MM.1S (cell line): ENCODE measurements at regions not wholly inside any gene's neighbourhood (a gene's known extent, or its start where the extent isn't known, plus 50 kb on each side); places are given as distances from the start of the nearest gene placed in this dataset.

Experiments used
- DNase-seq: peaks from one replicate; pipeline ENCODE4 v3.0.0-alpha.2; 2015
- H2AFZ ChIP-seq: fragments of 300-600 bp; sonication (generic); 2 replicates; pipeline ENCODE4 v1.6.0; 2016; ENCODE audit warnings: antibody characterized with exemption, low read length
- H3F3A ChIP-seq: fragments of 300-600 bp; sonication (generic); 2 replicates; pipeline ENCODE4 v1.6.1; 2016; ENCODE audit warnings: mild to moderate bottlenecking, antibody characterized with exemption, low read length, moderate library complexity, mixed read lengths; ENCODE audit not compliant: insufficient read depth
- H3K27ac ChIP-seq: fragments of 300-600 bp; sonication (generic); 2 replicates; pipeline ENCODE4 v1.5.1; 2016; ENCODE audit warnings: mild to moderate bottlenecking, low read length
- H3K27me3 ChIP-seq: fragments of 300-600 bp; sonication (generic); replicated peaks from 2 replicates; pipeline ENCODE4 v1.6.0; 2016; ENCODE audit warnings: low read length; ENCODE audit not compliant: insufficient read depth
- H3K36me3 ChIP-seq: fragments of 300-600 bp; sonication (generic); replicated peaks from 2 replicates; pipeline ENCODE4 v1.6.1; 2016; ENCODE audit warnings: mild to moderate bottlenecking, low read length, mixed read lengths; ENCODE audit not compliant: insufficient read depth
- H3K4me1 ChIP-seq: fragments of 300-600 bp; sonication (generic); 2 replicates; pipeline ENCODE4 v1.6.1; 2016; ENCODE audit warnings: low read length, mixed read lengths
- H3K4me2 ChIP-seq: fragments of 300-600 bp; sonication (generic); 2 replicates; pipeline ENCODE4 v1.6.0; 2016; ENCODE audit warnings: low read depth, low read length
- H3K4me3 ChIP-seq: fragments of 300-600 bp; sonication (generic); 2 replicates; pipeline ENCODE4 v1.5.1; 2016; ENCODE audit warnings: low read length, mixed read lengths
- H3K79me2 ChIP-seq: fragments of 300-600 bp; sonication (generic); 2 replicates; pipeline ENCODE4 v1.6.1; 2016; ENCODE audit warnings: mixed run types, low read length, mixed read lengths
- H3K9ac ChIP-seq: fragments of 300-600 bp; sonication (generic); 2 replicates; pipeline ENCODE4 v1.6.1; 2016; ENCODE audit warnings: low read length, mixed read lengths
- H3K9me2 ChIP-seq: fragments of 300-600 bp; sonication (generic); replicated peaks from 2 replicates; pipeline ENCODE4 v1.6.1; 2016; ENCODE audit warnings: mild to moderate bottlenecking, low read length, mixed read lengths; ENCODE audit not compliant: insufficient read depth
- H3K9me3 ChIP-seq: fragments of 300-600 bp; sonication (generic); replicated peaks from 2 replicates; pipeline ENCODE4 v1.6.1; 2016; ENCODE audit warnings: mild to moderate bottlenecking, low read length, mixed read lengths; ENCODE audit not compliant: insufficient read depth
- H4K20me1 ChIP-seq: fragments of 300-600 bp; sonication (generic); 2 replicates; pipeline ENCODE4 v1.6.1; 2016; ENCODE audit warnings: mild to moderate bottlenecking, low read length, moderate library complexity, mixed read lengths; ENCODE audit not compliant: insufficient read depth
- EZH2 ChIP-seq: fragments of 300-600 bp; sonication (generic); optimal IDR thresholded peaks from 2 replicates; pipeline ENCODE3; 2017; ENCODE audit warnings: low read depth, mild to moderate bottlenecking, antibody characterized with exemption, low read length, mixed read lengths
- EZH2phosphoT487 ChIP-seq: fragments of 300-600 bp; sonication (generic); IDR thresholded peaks from 2 replicates; pipeline ENCODE4 v1.6.1; 2018; ENCODE audit warnings: antibody characterized with exemption, low read length
- TF ChIP-seq, protein P1 (sequence below): fragments of 300-600 bp; sonication (generic); IDR thresholded peaks from 2 replicates; pipeline ENCODE4 v1.5.1; 2016; ENCODE audit warnings: antibody characterized with exemption, low read length, mixed read lengths

DNA sequence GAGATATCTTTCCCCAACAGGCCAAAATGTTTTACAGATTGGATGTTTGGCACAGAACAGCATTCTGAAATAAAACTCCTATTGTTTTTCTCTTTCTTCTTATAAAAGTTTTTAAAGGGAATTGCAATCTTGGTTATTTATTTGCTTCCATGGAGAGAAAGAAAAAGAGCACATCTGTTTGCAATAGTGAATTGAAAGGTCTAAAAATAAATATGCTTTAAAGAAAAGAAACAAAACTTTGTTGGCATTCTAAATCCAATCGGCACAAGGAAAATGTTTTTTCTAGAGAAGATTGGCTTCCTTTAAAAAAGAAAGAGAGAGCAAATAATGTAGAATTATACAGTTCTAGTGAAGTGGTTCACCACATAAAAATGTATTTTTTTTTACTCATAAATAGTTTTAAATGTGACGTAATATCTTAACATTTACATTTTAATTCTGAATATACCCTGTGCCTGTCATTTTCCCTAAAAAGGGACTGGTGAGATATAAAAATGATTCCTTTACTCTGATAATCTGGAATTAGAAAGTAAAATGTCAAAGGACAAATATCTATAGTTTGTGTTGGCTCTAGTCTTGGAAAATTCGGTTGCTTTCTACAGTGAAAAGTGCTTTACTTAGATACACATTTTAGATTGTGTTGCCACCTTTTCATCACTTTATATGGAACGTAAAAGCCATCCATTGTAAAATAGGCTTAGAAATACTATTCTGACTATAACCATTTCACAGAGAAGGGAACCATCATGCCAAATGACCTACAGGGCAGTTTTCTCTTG, 257.4 kb upstream of the CBLB start:
- Histone ChIP-seq H2AFZ (no peak overlapping the region), H3K27me3 (no peaks in the 10 kb centered on the region), H3K9ac (no peak overlapping the region), H3K4me1 (no peaks in the 10 kb centered on the region), H3F3A (no peaks in the 10 kb centered on the region), H3K4me2 (no peak overlapping the region), H3K9me2 (no peaks in the 10 kb centered on the region), H4K20me1 (no peaks in the 10 kb centered on the region), H3K4me3 (no peak overlapping the region), H3K27ac (no peak overlapping the region), H3K36me3 (no peaks in the 10 kb centered on the region), H3K79me2 (no peaks in the 10 kb centered on the region), H3K9me3 (no peaks in the 10 kb centered on the region)
- no peak for TF ChIP-seq EZH2phosphoT487
- TF ChIP-seq, protein P1, sequence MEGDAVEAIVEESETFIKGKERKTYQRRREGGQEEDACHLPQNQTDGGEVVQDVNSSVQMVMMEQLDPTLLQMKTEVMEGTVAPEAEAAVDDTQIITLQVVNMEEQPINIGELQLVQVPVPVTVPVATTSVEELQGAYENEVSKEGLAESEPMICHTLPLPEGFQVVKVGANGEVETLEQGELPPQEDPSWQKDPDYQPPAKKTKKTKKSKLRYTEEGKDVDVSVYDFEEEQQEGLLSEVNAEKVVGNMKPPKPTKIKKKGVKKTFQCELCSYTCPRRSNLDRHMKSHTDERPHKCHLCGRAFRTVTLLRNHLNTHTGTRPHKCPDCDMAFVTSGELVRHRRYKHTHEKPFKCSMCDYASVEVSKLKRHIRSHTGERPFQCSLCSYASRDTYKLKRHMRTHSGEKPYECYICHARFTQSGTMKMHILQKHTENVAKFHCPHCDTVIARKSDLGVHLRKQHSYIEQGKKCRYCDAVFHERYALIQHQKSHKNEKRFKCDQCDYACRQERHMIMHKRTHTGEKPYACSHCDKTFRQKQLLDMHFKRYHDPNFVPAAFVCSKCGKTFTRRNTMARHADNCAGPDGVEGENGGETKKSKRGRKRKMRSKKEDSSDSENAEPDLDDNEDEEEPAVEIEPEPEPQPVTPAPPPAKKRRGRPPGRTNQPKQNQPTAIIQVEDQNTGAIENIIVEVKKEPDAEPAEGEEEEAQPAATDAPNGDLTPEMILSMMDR = no peak
- no peak for TF ChIP-seq EZH2
- no peak for DNase-seq

DNA sequence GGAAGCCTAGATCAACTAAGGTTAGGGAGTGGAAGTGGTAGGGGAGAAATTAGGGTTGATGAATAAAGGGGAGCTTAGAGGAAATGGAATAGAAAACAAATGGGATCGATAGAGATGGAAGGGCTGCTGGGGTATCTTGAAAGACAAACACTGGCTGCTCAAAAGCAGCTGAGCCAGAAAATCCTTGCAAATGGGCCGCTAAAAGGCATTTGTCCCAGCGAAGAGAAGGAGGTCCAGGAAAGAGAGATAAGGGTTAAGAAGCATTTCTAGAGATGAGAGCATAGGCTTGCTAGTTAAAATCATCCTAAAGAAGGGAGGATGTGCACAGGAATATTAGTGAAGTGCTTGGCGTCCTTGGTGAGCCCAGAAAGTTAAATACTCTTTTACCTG, 258.0 kb upstream of the CBLB start:
- Histone ChIP-seq H3K27ac (no peak overlapping the region), H3K79me2 (no peaks in the 10 kb centered on the region), H3K4me2 (no peak overlapping the region), H3F3A (no peaks in the 10 kb centered on the region), H3K4me1 (no peaks in the 10 kb centered on the region), H3K9ac (no peak overlapping the region), H4K20me1 (no peaks in the 10 kb centered on the region), H3K4me3 (no peak overlapping the region), H3K36me3 (no peaks in the 10 kb centered on the region), H3K9me3 (no peaks in the 10 kb centered on the region), H3K27me3 (no peaks in the 10 kb centered on the region), H2AFZ (no peak overlapping the region), H3K9me2 (no peaks in the 10 kb centered on the region)
- TF ChIP-seq, protein P1 = no peak
- TF ChIP-seq EZH2 (no peak), EZH2phosphoT487 (no peak)
- DNase-seq = no peak

DNA sequence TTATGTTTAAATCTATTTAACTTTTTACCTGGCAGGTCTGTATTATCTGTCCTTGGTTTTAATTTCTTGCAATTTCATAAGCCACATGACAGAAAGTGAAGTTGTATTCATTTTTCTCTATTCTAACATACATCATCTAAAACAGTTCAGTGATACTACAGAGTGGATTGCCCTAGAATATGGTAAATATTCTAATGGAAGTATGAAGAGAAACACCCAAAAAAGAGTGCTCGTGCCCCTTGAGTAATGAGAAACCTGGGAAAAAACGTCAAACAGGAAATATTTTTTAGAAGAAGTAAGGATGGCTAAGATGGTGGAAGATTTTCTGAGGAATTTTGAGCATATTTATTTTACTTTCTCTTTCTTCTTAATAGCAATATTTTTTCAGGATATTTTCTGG, 261.1 kb upstream of the CBLB start:
- Histone ChIP-seq H3K36me3 (no peaks in the 10 kb centered on the region), H2AFZ (no peak overlapping the region), H3K9me3 (no peaks in the 10 kb centered on the region), H3F3A (no peaks in the 10 kb centered on the region), H3K4me1 (no peaks in the 10 kb centered on the region), H3K79me2 (no peaks in the 10 kb centered on the region), H3K27me3 (no peaks in the 10 kb centered on the region), H3K4me2 (no peak overlapping the region), H3K27ac (no peak overlapping the region), H3K9ac (no peak overlapping the region), H4K20me1 (no peaks in the 10 kb centered on the region), H3K9me2 (no peaks in the 10 kb centered on the region), H3K4me3 (no peak overlapping the region)
- TF ChIP-seq EZH2phosphoT487 (no peak), EZH2 (no peak)
- TF ChIP-seq, protein P1 = no peak
- no peak for DNase-seq
